T-helper 17 cell (primary cell): ENCODE measurements at regions not wholly inside any gene's neighbourhood (a gene's known extent, or its start where the extent isn't known, plus 50 kb on each side); places are given as distances from the start of the nearest gene placed in this dataset.

ENCODE experiments used
- ATAC-seq: fragments of 150-1000 bp; cut with Tn5 transposase; 2 replicates; pipeline ENCODE4 v1.10.0; 2021; ENCODE audit warnings: mild to moderate bottlenecking, moderate library complexity
- DNase-seq, 3 donors: peaks; one replicate each; pipeline versions ENCODE4 v3.0.0 to v3.0.0-alpha.2; 2020 to 2021
- H3K9me3 ChIP-seq: one replicate; pipeline ENCODE4 v1.7.0; 2013; ENCODE audit warnings: low read length, mild to moderate bottlenecking; ENCODE audit not compliant: control insufficient read depth, poor library complexity, severe bottlenecking
- H3K27ac Mint-ChIP-seq: one replicate; pipeline ENCODE4 v1.8.0; 2022; ENCODE audit warnings: mild to moderate bottlenecking, moderate library complexity, mixed read lengths
- H3K27me3 Mint-ChIP-seq: one replicate; pipeline ENCODE4 v1.8.0; 2022; ENCODE audit warnings: mixed read lengths
- H3K36me3 Mint-ChIP-seq: one replicate; pipeline ENCODE4 v1.8.0; 2022; ENCODE audit warnings: low read depth, mixed read lengths
- H3K4me1 Mint-ChIP-seq: one replicate; pipeline ENCODE4 v1.8.0; 2022; ENCODE audit warnings: mild to moderate bottlenecking, mixed read lengths
- H3K4me3 Mint-ChIP-seq: one replicate; pipeline ENCODE4 v1.8.0; 2022; ENCODE audit warnings: mild to moderate bottlenecking, moderate library complexity, mixed read lengths

- peak overlapping the region; percentile 3 for H3K27ac Mint-ChIP-seq
- no peaks in the 10 kb centered on the region for H3K4me1 Mint-ChIP-seq
- no peaks in the 10 kb centered on the region for H3K36me3 Mint-ChIP-seq
- H3K4me3 Mint-ChIP-seq = no peak overlapping the region
- DNase-seq (no peak), ATAC-seq (no peak)
- H3K9me3 ChIP-seq = no peaks in the 10 kb centered on the region
- peaks cover 19% of the 10 kb centered on the region for H3K27me3 Mint-ChIP-seq
These were observed 52.0 kb upstream of the STUM start for GRCh38 chr1:226496453-226497015.

- peaks cover 24% of the 10 kb centered on the region for H3K27me3 Mint-ChIP-seq
- ATAC-seq (no peak), DNase-seq (no peak)
These were observed 51.2 kb upstream of the STUM start for GRCh38 chr1:226497276-226497833.

GRCh38 chr1:226497991-226498639 is 50.4 kb upstream of the STUM start:
- peaks cover 27% of the 10 kb centered on the region for H3K27me3 Mint-ChIP-seq
- no peak overlapping the region for H3K4me3 Mint-ChIP-seq
- no peaks in the 10 kb centered on the region for H3K4me1 Mint-ChIP-seq
- no peaks in the 10 kb centered on the region for H3K36me3 Mint-ChIP-seq
- no peaks in the 10 kb centered on the region for H3K9me3 ChIP-seq
- no peak for ATAC-seq
- H3K27ac Mint-ChIP-seq = no peak overlapping the region
- no peak for DNase-seq

More at GRCh38 chr1:226497276-226497833, 51.2 kb upstream of the STUM start:
- no peaks in the 10 kb centered on the region for H3K4me1 Mint-ChIP-seq
- peak overlapping the region; percentile 3 for H3K27ac Mint-ChIP-seq
- no peak overlapping the region for H3K4me3 Mint-ChIP-seq
- H3K36me3 Mint-ChIP-seq = no peaks in the 10 kb centered on the region
- H3K9me3 ChIP-seq = no peaks in the 10 kb centered on the region

GRCh38 chr1:226498640-226499008 is 49.9 kb upstream of the STUM start:
- no peaks in the 10 kb centered on the region for H3K4me1 Mint-ChIP-seq
- no peaks in the 10 kb centered on the region for H3K9me3 ChIP-seq
- no peak for DNase-seq
- no peak for ATAC-seq
- H3K27me3 Mint-ChIP-seq = peaks cover 27% of the 10 kb centered on the region
- no peaks in the 10 kb centered on the region for H3K36me3 Mint-ChIP-seq
- H3K4me3 Mint-ChIP-seq = no peak overlapping the region
- H3K27ac Mint-ChIP-seq = no peak overlapping the region
